ENCODE measurements at regions not wholly inside any gene's neighbourhood (a gene's known extent, or its start where the extent isn't known, plus 50 kb on each side); places are given as distances from the start of the nearest gene placed in this dataset.
"Not testable (repeated sequence)": the region's sequence is repeated elsewhere in the genome, so short reads cannot be mapped to it uniquely, and the experiment has no call there.

- Histone ChIP-seq H3K27me3 (replicated peaks; ENCODE audit: insufficient read depth) (no peaks in the 10 kb centered on the region), H3K36me3 (no peaks in the 10 kb centered on the region), H3K27ac (no peak overlapping the region), H3K4me1 (ENCODE audit: control insufficient read depth in 1 of 2, low read depth in 2 of 2) (peaks cover 14 to 48% of the 10 kb centered on the region in 2 donors), H3K4me3 (no peak overlapping the region), H3K9me3 (no peaks in the 10 kb centered on the region)
- ATAC-seq (ENCODE audit: insufficient number of reproducible peaks, low FRiP score, low read depth) (no peak), DNase-seq (ENCODE audit: low spot score) (no peak)
- TF ChIP-seq CTCF (IDR thresholded peaks at IDR 0.05), result no peak
Measured at GRCh38 chr5:96194593-96194992, 232.9 kb upstream of the ELL2 start.

GRCh38 chr5:96193946-96194345 is 232.3 kb upstream of the ELL2 start:
- H3K36me3 ChIP-seq, result no peaks in the 10 kb centered on the region
- DNase-seq (ENCODE audit: low spot score) (no peak), ATAC-seq (ENCODE audit: insufficient number of reproducible peaks, low FRiP score, low read depth) (no peak)
- peaks cover 11 to 42% of the 10 kb centered on the region in 2 donors for H3K4me1 ChIP-seq (ENCODE audit: control insufficient read depth in 1 of 2, low read depth in 2 of 2)
- no peak for TF ChIP-seq CTCF (IDR thresholded peaks at IDR 0.05)
- H3K4me3 ChIP-seq, result no peak overlapping the region
- no peaks in the 10 kb centered on the region for H3K9me3 ChIP-seq
- no peak overlapping the region for H3K27ac ChIP-seq
- H3K27me3 ChIP-seq (replicated peaks; ENCODE audit: insufficient read depth), result no peaks in the 10 kb centered on the region

GRCh38 chr5:96189987-96190386 is 228.3 kb upstream of the ELL2 start:
- H3K4me1 ChIP-seq (ENCODE audit: control insufficient read depth in 1 of 2, low read depth in 2 of 2), result peaks cover 0 to 10% of the 10 kb centered on the region in 2 donors
- TF ChIP-seq CTCF (IDR thresholded peaks at IDR 0.05), result no peak

GRCh38 chr5:96189028-96189826 is 227.6 kb upstream of the ELL2 start:
- no peak for ATAC-seq (ENCODE audit: insufficient number of reproducible peaks, low FRiP score, low read depth)
- DNase-seq (ENCODE audit: low spot score), result no peak
- no peak overlapping the region for H3K4me3 ChIP-seq
- H3K4me1 ChIP-seq (ENCODE audit: control insufficient read depth in 1 of 2, low read depth in 2 of 2), result peaks cover 0 to 5% of the 10 kb centered on the region in 2 donors
- no peak for TF ChIP-seq CTCF (IDR thresholded peaks at IDR 0.05)
- no peaks in the 10 kb centered on the region for H3K27me3 ChIP-seq (replicated peaks; ENCODE audit: insufficient read depth)
- no peaks in the 10 kb centered on the region for H3K36me3 ChIP-seq
- no peaks in the 10 kb centered on the region for H3K9me3 ChIP-seq
- H3K27ac ChIP-seq, result no peak overlapping the region

More at GRCh38 chr5:96189987-96190386, 228.3 kb upstream of the ELL2 start:
- no peak overlapping the region for H3K27ac ChIP-seq
- no peaks in the 10 kb centered on the region for H3K27me3 ChIP-seq (replicated peaks; ENCODE audit: insufficient read depth)
- ATAC-seq (ENCODE audit: insufficient number of reproducible peaks, low FRiP score, low read depth), result no peak
- no peaks in the 10 kb centered on the region for H3K9me3 ChIP-seq
- no peak for DNase-seq (ENCODE audit: low spot score)
- H3K36me3 ChIP-seq, result no peaks in the 10 kb centered on the region
- H3K4me3 ChIP-seq, result no peak overlapping the region

GRCh38 chr5:96187309-96188027 is 225.8 kb upstream of the ELL2 start:
- no peaks in the 10 kb centered on the region for H3K27me3 ChIP-seq (replicated peaks; ENCODE audit: insufficient read depth)
- no peaks in the 10 kb centered on the region for H3K9me3 ChIP-seq
- no peaks in the 10 kb centered on the region for H3K36me3 ChIP-seq
- no peak for TF ChIP-seq CTCF (IDR thresholded peaks at IDR 0.05)
- DNase-seq (ENCODE audit: low spot score), result no peak
- no peak overlapping the region for H3K27ac ChIP-seq
- no peak for ATAC-seq (ENCODE audit: insufficient number of reproducible peaks, low FRiP score, low read depth)
- H3K4me1 ChIP-seq (ENCODE audit: control insufficient read depth in 1 of 2, low read depth in 2 of 2), result peaks cover 0 to 5% of the 10 kb centered on the region in 2 donors
- H3K4me3 ChIP-seq, result no peak overlapping the region

GRCh38 chr5:96184510-96184909 is 222.9 kb upstream of the ELL2 start:
- ATAC-seq (ENCODE audit: insufficient number of reproducible peaks, low FRiP score, low read depth); H3K36me3 ChIP-seq; H3K9me3 ChIP-seq; H3K4me3 ChIP-seq; DNase-seq (ENCODE audit: low spot score); H3K27ac ChIP-seq; H3K27me3 ChIP-seq (replicated peaks; ENCODE audit: insufficient read depth); H3K4me1 ChIP-seq (ENCODE audit: control insufficient read depth in 1 of 2, low read depth in 2 of 2): not testable (repeated sequence)

All from thoracic aorta (tissue), 2 donors.